ENCODE measurements at regions not wholly inside any gene's neighbourhood (a gene's known extent, or its start where the extent isn't known, plus 50 kb on each side); places are given as distances from the start of the nearest gene placed in this dataset.

- no peaks in the 10 kb centered on the region for H3K36me3 ChIP-seq
- TF ChIP-seq CTCF (IDR thresholded peaks at IDR 0.05): no peak
- intact Hi-C loops (cut with DNase I): no loop called here
These were observed 1050.9 kb upstream of the LRRTM1 start for GRCh38 chr2:81355436-81355835.

GRCh38 chr2:81334046-81334445 lies 1029.5 kb upstream of the LRRTM1 start:
- no peak overlapping the region for H3K4me3 ChIP-seq
- H3K9ac ChIP-seq (ENCODE audit: low read depth in 2 of 2, low read length in 2 of 2): no peak overlapping the region
- intact Hi-C loops (cut with DNase I): no loop called here
- H3K27me3 ChIP-seq: no peaks in the 10 kb centered on the region
- no peak overlapping the region for H3K27ac ChIP-seq
- no peaks in the 10 kb centered on the region for H3K36me3 ChIP-seq
- H3K9me3 ChIP-seq: no peaks in the 10 kb centered on the region
- DNase-seq: no peak
- no peak for TF ChIP-seq CTCF (IDR thresholded peaks at IDR 0.05)
- H3K4me1 ChIP-seq: no peaks in the 10 kb centered on the region

More at GRCh38 chr2:81355436-81355835, 1050.9 kb upstream of the LRRTM1 start:
- Histone ChIP-seq H3K9ac (ENCODE audit: low read depth in 2 of 2, low read length in 2 of 2) (no peak overlapping the region), H3K9me3 (no peaks in the 10 kb centered on the region), H3K27ac (no peak overlapping the region), H3K4me3 (no peak overlapping the region), H3K4me1 (no peaks in the 10 kb centered on the region), H3K27me3 (no peaks in the 10 kb centered on the region)
- no peak for DNase-seq

GRCh38 chr2:81328968-81329367 lies 1024.4 kb upstream of the LRRTM1 start:
- Histone ChIP-seq H3K9ac (ENCODE audit: low read depth in 2 of 2, low read length in 2 of 2) (no peak overlapping the region), H3K4me1 (no peaks in the 10 kb centered on the region), H3K27ac (no peak overlapping the region), H3K4me3 (no peak overlapping the region), H3K36me3 (no peaks in the 10 kb centered on the region), H3K27me3 (no peaks in the 10 kb centered on the region), H3K9me3 (no peaks in the 10 kb centered on the region)
- DNase-seq: no peak
- intact Hi-C loops (cut with DNase I): no loop called here
- TF ChIP-seq CTCF (IDR thresholded peaks at IDR 0.05): no peak

GRCh38 chr2:81327911-81328310 lies 1023.4 kb upstream of the LRRTM1 start:
- TF ChIP-seq CTCF (IDR thresholded peaks at IDR 0.05): no peak
- intact Hi-C loops (cut with DNase I): no loop called here
- no peak for DNase-seq
- H3K36me3 ChIP-seq: no peaks in the 10 kb centered on the region
- no peak overlapping the region for H3K9ac ChIP-seq (ENCODE audit: low read depth in 2 of 2, low read length in 2 of 2)
- H3K4me1 ChIP-seq: no peaks in the 10 kb centered on the region
- no peak overlapping the region for H3K4me3 ChIP-seq
- no peaks in the 10 kb centered on the region for H3K27me3 ChIP-seq
- no peaks in the 10 kb centered on the region for H3K9me3 ChIP-seq
- H3K27ac ChIP-seq: no peak overlapping the region

GRCh38 chr2:81324046-81324445 lies 1019.5 kb upstream of the LRRTM1 start:
- no peak overlapping the region for H3K4me3 ChIP-seq
- H3K27me3 ChIP-seq: no peaks in the 10 kb centered on the region
- H3K9me3 ChIP-seq: no peaks in the 10 kb centered on the region
- no peak for TF ChIP-seq CTCF (IDR thresholded peaks at IDR 0.05)
- intact Hi-C loops (cut with DNase I): no loop called here
- no peak overlapping the region for H3K9ac ChIP-seq (ENCODE audit: low read depth in 2 of 2, low read length in 2 of 2)
- no peak for DNase-seq
- no peaks in the 10 kb centered on the region for H3K36me3 ChIP-seq
- H3K27ac ChIP-seq: no peak overlapping the region
- no peaks in the 10 kb centered on the region for H3K4me1 ChIP-seq
